B cell (primary cell): ENCODE measurements at regions not wholly inside any gene's neighbourhood (a gene's known extent, or its start where the extent isn't known, plus 50 kb on each side); places are given as distances from the start of the nearest gene placed in this dataset.

ENCODE experiments used
- CTCF ChIP-seq: fragments of 200-600 bp; IDR thresholded peaks from one replicate; pipeline ENCODE4 v1.8.0; 2022; ENCODE audit warnings: antibody characterized with exemption, mild to moderate bottlenecking
- EZH2 ChIP-seq: IDR thresholded peaks from 2 replicates; pipeline ENCODE4 v1.6.1; 2012; ENCODE audit warnings: borderline replicate concordance, low read depth, mild to moderate bottlenecking, moderate library complexity, low read length; ENCODE audit not compliant: insufficient read depth, poor library complexity, severe bottlenecking

GRCh38 chr1:113207457-113207856 lies 134.5 kb downstream of the LRIG2 start:
- TF ChIP-seq CTCF (no peak), EZH2 (no peak)
